MM.1S (cell line): ENCODE measurements at regions not wholly inside any gene's neighbourhood (a gene's known extent, or its start where the extent isn't known, plus 50 kb on each side); places are given as distances from the start of the nearest gene placed in this dataset.

Source experiments
- CTCF ChIP-seq: fragments of 300-600 bp; sonication (generic); IDR thresholded peaks from 2 replicates; pipeline ENCODE4 v1.5.1; 2016; ENCODE audit warnings: antibody characterized with exemption, low read length, mixed read lengths
- EZH2 ChIP-seq: fragments of 300-600 bp; sonication (generic); optimal IDR thresholded peaks from 2 replicates; pipeline ENCODE3; 2017; ENCODE audit warnings: low read depth, mild to moderate bottlenecking, antibody characterized with exemption, low read length, mixed read lengths

- TF ChIP-seq CTCF = no peak
- TF ChIP-seq EZH2 = no peak
Measured at GRCh38 chr6:168374541-168375071, 55.0 kb upstream of the DACT2 start.
